ENCODE measurements at regions not wholly inside any gene's neighbourhood (a gene's known extent, or its start where the extent isn't known, plus 50 kb on each side); places are given as distances from the start of the nearest gene placed in this dataset.

GRCh38 chr4:167722487-167722808 lies 369.9 kb upstream of the ANXA10 start:
- H3K9me3 Mint-ChIP-seq, result peaks cover 8% of the 10 kb centered on the region
- H3K27me3 Mint-ChIP-seq, result no peaks in the 10 kb centered on the region
- POLR2A ChIA-PET, result no interaction called here
- no peaks in the 10 kb centered on the region for H3K36me3 Mint-ChIP-seq
- H3K27ac Mint-ChIP-seq, result no peak overlapping the region
- DNase-seq, result no peak
- no peaks in the 10 kb centered on the region for H3K4me1 Mint-ChIP-seq (ENCODE audit: low read depth)
- H3K4me3 Mint-ChIP-seq, result no peak overlapping the region
- CTCF ChIA-PET, result interaction anchor here (0.6 kb wide), 1 partner anchor 518 kb away, joined by 3 read pairs; no protein-coding TSS in a partner anchor
- intact Hi-C loops (cut with micrococcal nuclease), result no loop called here

- H3K4me1 Mint-ChIP-seq (ENCODE audit: low read depth), result no peaks in the 10 kb centered on the region
- intact Hi-C loops (cut with micrococcal nuclease), result no loop called here
- no peak overlapping the region for H3K4me3 Mint-ChIP-seq
- H3K9me3 Mint-ChIP-seq, result peaks cover 14% of the 10 kb centered on the region
- ChIA-PET POLR2A (no interaction called here), CTCF (no interaction called here)
- H3K27me3 Mint-ChIP-seq, result no peaks in the 10 kb centered on the region
- H3K27ac Mint-ChIP-seq, result no peak overlapping the region
- H3K36me3 Mint-ChIP-seq, result no peaks in the 10 kb centered on the region
- no peak for DNase-seq
Measured at GRCh38 chr4:167724941-167725340, 367.4 kb upstream of the ANXA10 start.

- Mint-ChIP-seq H3K4me1 (ENCODE audit: low read depth) (no peaks in the 10 kb centered on the region), H3K36me3 (no peaks in the 10 kb centered on the region), H3K27me3 (no peaks in the 10 kb centered on the region), H3K4me3 (no peak overlapping the region), H3K27ac (no peak overlapping the region), H3K9me3 (peaks cover 34% of the 10 kb centered on the region)
- intact Hi-C loops (cut with micrococcal nuclease), result no loop called here
- ChIA-PET CTCF (no interaction called here), POLR2A (no interaction called here)
- DNase-seq, result no peak
Measured at GRCh38 chr4:167730769-167731168, 361.6 kb upstream of the ANXA10 start.

GRCh38 chr4:167745024-167745687 lies 347.2 kb upstream of the ANXA10 start:
- intact Hi-C loops (cut with micrococcal nuclease), result no loop called here
- Mint-ChIP-seq H3K4me3 (no peak overlapping the region), H3K9me3 (peaks cover 2% of the 10 kb centered on the region), H3K4me1 (ENCODE audit: low read depth) (no peaks in the 10 kb centered on the region), H3K36me3 (no peaks in the 10 kb centered on the region), H3K27ac (no peak overlapping the region), H3K27me3 (no peaks in the 10 kb centered on the region)
- ChIA-PET CTCF (no interaction called here), POLR2A (no interaction called here)
- no peak for DNase-seq

- ChIA-PET POLR2A (no interaction called here), CTCF (no interaction called here)
- intact Hi-C loops (cut with micrococcal nuclease), result no loop called here
- DNase-seq, result no peak
- Mint-ChIP-seq H3K27me3 (no peaks in the 10 kb centered on the region), H3K36me3 (no peaks in the 10 kb centered on the region), H3K27ac (no peak overlapping the region), H3K9me3 (peaks cover 19% of the 10 kb centered on the region), H3K4me3 (no peak overlapping the region), H3K4me1 (ENCODE audit: low read depth) (no peaks in the 10 kb centered on the region)
Measured at GRCh38 chr4:167767281-167767680, 325.1 kb upstream of the ANXA10 start.

- Mint-ChIP-seq H3K36me3 (no peaks in the 10 kb centered on the region), H3K4me3 (no peak overlapping the region), H3K9me3 (peaks cover 9% of the 10 kb centered on the region), H3K27ac (no peak overlapping the region), H3K27me3 (no peaks in the 10 kb centered on the region), H3K4me1 (ENCODE audit: low read depth) (no peaks in the 10 kb centered on the region)
- POLR2A ChIA-PET, result no interaction called here
- no peak for DNase-seq
- intact Hi-C loops (cut with micrococcal nuclease), result no loop called here
- CTCF ChIA-PET, result no interaction called here
Measured at GRCh38 chr4:167774646-167775045, 317.7 kb upstream of the ANXA10 start.

- Mint-ChIP-seq H3K36me3 (no peaks in the 10 kb centered on the region), H3K4me1 (ENCODE audit: low read depth) (no peaks in the 10 kb centered on the region), H3K27ac (no peak overlapping the region), H3K4me3 (no peak overlapping the region), H3K9me3 (peaks cover 10% of the 10 kb centered on the region), H3K27me3 (no peaks in the 10 kb centered on the region)
- intact Hi-C loops (cut with micrococcal nuclease), result no loop called here
- POLR2A ChIA-PET, result no interaction called here
- DNase-seq, result no peak
- CTCF ChIA-PET, result no interaction called here
Measured at GRCh38 chr4:167775375-167775774, 317.0 kb upstream of the ANXA10 start.

- Mint-ChIP-seq H3K27ac (no peak overlapping the region), H3K9me3 (peaks cover 14% of the 10 kb centered on the region), H3K36me3 (no peaks in the 10 kb centered on the region), H3K4me3 (no peak overlapping the region), H3K4me1 (ENCODE audit: low read depth) (no peaks in the 10 kb centered on the region), H3K27me3 (no peaks in the 10 kb centered on the region)
- POLR2A ChIA-PET, result no interaction called here
- intact Hi-C loops (cut with micrococcal nuclease), result no loop called here
- DNase-seq, result no peak
- CTCF ChIA-PET, result no interaction called here
Measured at GRCh38 chr4:167779280-167779679, 313.1 kb upstream of the ANXA10 start.

- CTCF ChIA-PET, result no interaction called here
- H3K27me3 Mint-ChIP-seq, result no peaks in the 10 kb centered on the region
- no peak overlapping the region for H3K4me3 Mint-ChIP-seq
- POLR2A ChIA-PET, result no interaction called here
- H3K27ac Mint-ChIP-seq, result no peak overlapping the region
- intact Hi-C loops (cut with micrococcal nuclease), result no loop called here
- no peaks in the 10 kb centered on the region for H3K36me3 Mint-ChIP-seq
- DNase-seq, result no peak
- H3K4me1 Mint-ChIP-seq (ENCODE audit: low read depth), result no peaks in the 10 kb centered on the region
- peaks cover 14% of the 10 kb centered on the region for H3K9me3 Mint-ChIP-seq
Measured at GRCh38 chr4:167779864-167780263, 312.5 kb upstream of the ANXA10 start.

GRCh38 chr4:167784826-167785225 lies 307.5 kb upstream of the ANXA10 start:
- intact Hi-C loops (cut with micrococcal nuclease), result no loop called here
- ChIA-PET CTCF (no interaction called here), POLR2A (no interaction called here)
- Mint-ChIP-seq H3K4me3 (no peak overlapping the region), H3K36me3 (no peaks in the 10 kb centered on the region), H3K9me3 (peaks cover 11% of the 10 kb centered on the region), H3K27me3 (no peaks in the 10 kb centered on the region), H3K27ac (no peak overlapping the region), H3K4me1 (ENCODE audit: low read depth) (no peaks in the 10 kb centered on the region)
- no peak for DNase-seq

GRCh38 chr4:167785523-167785922 lies 306.8 kb upstream of the ANXA10 start:
- Mint-ChIP-seq H3K36me3 (no peaks in the 10 kb centered on the region), H3K9me3 (peaks cover 9% of the 10 kb centered on the region), H3K4me1 (ENCODE audit: low read depth) (no peaks in the 10 kb centered on the region), H3K27ac (no peak overlapping the region), H3K4me3 (no peak overlapping the region), H3K27me3 (no peaks in the 10 kb centered on the region)
- ChIA-PET CTCF (no interaction called here), POLR2A (no interaction called here)
- DNase-seq, result no peak
- intact Hi-C loops (cut with micrococcal nuclease), result no loop called here

GRCh38 chr4:167786504-167786903 lies 305.8 kb upstream of the ANXA10 start:
- Mint-ChIP-seq H3K27ac (no peak overlapping the region), H3K36me3 (no peaks in the 10 kb centered on the region), H3K27me3 (no peaks in the 10 kb centered on the region), H3K4me1 (ENCODE audit: low read depth) (no peaks in the 10 kb centered on the region), H3K9me3 (peaks cover 7% of the 10 kb centered on the region), H3K4me3 (no peak overlapping the region)
- POLR2A ChIA-PET, result no interaction called here
- intact Hi-C loops (cut with micrococcal nuclease), result no loop called here
- DNase-seq, result no peak
- CTCF ChIA-PET, result no interaction called here

GRCh38 chr4:167787231-167787630 lies 305.1 kb upstream of the ANXA10 start:
- DNase-seq, result no peak
- H3K4me1 Mint-ChIP-seq (ENCODE audit: low read depth), result no peaks in the 10 kb centered on the region
- H3K9me3 Mint-ChIP-seq, result peaks cover 5% of the 10 kb centered on the region
- intact Hi-C loops (cut with micrococcal nuclease), result no loop called here
- ChIA-PET CTCF (no interaction called here), POLR2A (no interaction called here)
- no peaks in the 10 kb centered on the region for H3K27me3 Mint-ChIP-seq
- no peak overlapping the region for H3K4me3 Mint-ChIP-seq
- no peak overlapping the region for H3K27ac Mint-ChIP-seq
- H3K36me3 Mint-ChIP-seq, result no peaks in the 10 kb centered on the region
